ENCODE measurements at regions not wholly inside any gene's neighbourhood (a gene's known extent, or its start where the extent isn't known, plus 50 kb on each side); places are given as distances from the start of the nearest gene placed in this dataset.

DNA sequence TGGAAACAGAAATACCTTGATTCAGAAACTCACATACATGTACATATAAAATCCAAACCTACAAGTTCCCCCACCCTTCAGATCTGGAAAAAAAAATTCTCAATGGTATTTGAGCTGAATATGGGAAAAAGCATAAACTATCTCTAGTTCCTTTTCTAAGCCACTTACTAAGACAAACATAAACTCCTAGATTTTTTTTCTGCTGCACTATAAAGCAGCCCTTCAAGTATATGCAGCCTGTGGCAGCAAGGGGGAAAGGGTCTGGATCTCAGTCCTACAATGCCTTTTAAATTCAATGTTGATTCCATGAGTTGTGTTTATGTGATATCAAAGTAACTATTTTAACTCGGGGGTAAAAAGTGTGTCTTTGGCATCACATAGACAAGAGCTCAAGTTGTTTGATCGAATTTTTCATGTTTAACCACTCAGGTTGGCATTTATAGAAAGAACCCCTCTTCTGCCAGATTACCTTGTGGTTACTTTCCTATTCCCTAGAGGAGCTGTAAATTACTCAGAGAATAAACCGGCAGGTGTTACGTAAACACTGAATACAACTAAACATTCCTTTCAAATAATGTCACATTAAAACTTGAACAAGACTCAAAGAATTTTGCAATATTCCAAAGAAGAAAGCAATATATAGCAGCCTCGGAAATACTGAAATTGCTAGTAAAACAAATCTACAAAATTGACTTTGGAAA lies 91.8 kb upstream of the FER start:
- Histone ChIP-seq H3K27ac (ENCODE audit: insufficient read depth, low read depth, low read length) (no peak overlapping the region), H3K79me2 (ENCODE audit: control insufficient read depth, insufficient read depth, low read length) (no peaks in the 10 kb centered on the region), H3K9me1 (replicated peaks; ENCODE audit: control insufficient read depth, extremely low read depth, insufficient read depth, low read length) (no peaks in the 10 kb centered on the region), H3K9ac (replicated peaks; ENCODE audit: extremely low read depth, insufficient read depth, low read length) (no peak overlapping the region), H3K4me1 (ENCODE audit: control insufficient read depth, extremely low read depth, insufficient read depth, low read length) (peaks cover 28% of the 10 kb centered on the region), H3K9me3 (replicated peaks; ENCODE audit: control insufficient read depth, insufficient read depth, low read length) (no peaks in the 10 kb centered on the region), H3K4me2 (ENCODE audit: insufficient read depth, low read length) (no peak overlapping the region), H3K4me3 (replicated peaks in 1 of 3; ENCODE audit: insufficient read depth in 1 of 3, low read depth in 1 of 3, low read length in 3 of 3) (no peak overlapping the region), H3K27me3 (ENCODE audit: control insufficient read depth in 2 of 2, insufficient read depth in 2 of 2, low read length in 2 of 2) (no peaks in the 10 kb centered on the region), H3K36me3 (ENCODE audit: control insufficient read depth in 2 of 2, extremely low read depth in 1 of 2, insufficient read depth in 2 of 2, low read length in 2 of 2) (no peaks in the 10 kb centered on the region), H4K20me1 (replicated peaks; ENCODE audit: control insufficient read depth, extremely low read depth, insufficient read depth, low read length) (no peaks in the 10 kb centered on the region), H2AFZ (ENCODE audit: low read depth, low read length) (no peak overlapping the region)
- CTCF ChIA-PET: interaction anchor here (1.4 to 1.6 kb wide), 2 partner anchors 14 to 72 kb away, joined by 4 to 5 read pairs; no protein-coding TSS in a partner anchor
- DNase-seq (ENCODE audit: low read depth, low spot score) (no peak), FAIRE-seq (no peak)
- intact Hi-C loops (cut with micrococcal nuclease): no loop called here
- TF ChIP-seq, protein P1, sequence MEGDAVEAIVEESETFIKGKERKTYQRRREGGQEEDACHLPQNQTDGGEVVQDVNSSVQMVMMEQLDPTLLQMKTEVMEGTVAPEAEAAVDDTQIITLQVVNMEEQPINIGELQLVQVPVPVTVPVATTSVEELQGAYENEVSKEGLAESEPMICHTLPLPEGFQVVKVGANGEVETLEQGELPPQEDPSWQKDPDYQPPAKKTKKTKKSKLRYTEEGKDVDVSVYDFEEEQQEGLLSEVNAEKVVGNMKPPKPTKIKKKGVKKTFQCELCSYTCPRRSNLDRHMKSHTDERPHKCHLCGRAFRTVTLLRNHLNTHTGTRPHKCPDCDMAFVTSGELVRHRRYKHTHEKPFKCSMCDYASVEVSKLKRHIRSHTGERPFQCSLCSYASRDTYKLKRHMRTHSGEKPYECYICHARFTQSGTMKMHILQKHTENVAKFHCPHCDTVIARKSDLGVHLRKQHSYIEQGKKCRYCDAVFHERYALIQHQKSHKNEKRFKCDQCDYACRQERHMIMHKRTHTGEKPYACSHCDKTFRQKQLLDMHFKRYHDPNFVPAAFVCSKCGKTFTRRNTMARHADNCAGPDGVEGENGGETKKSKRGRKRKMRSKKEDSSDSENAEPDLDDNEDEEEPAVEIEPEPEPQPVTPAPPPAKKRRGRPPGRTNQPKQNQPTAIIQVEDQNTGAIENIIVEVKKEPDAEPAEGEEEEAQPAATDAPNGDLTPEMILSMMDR (IDR thresholded peaks at IDR 0.05; ENCODE audit: extremely low read depth in 1 of 2, insufficient read depth in 1 of 2, low read depth in 1 of 2, low read length in 2 of 2): no peak
- TF ChIP-seq JUN (IDR thresholded peaks at IDR 0.05; ENCODE audit: borderline replicate concordance, insufficient read depth, insufficient read length, low read depth) (no peak), POLR2A (IDR thresholded peaks at IDR 0.05; ENCODE audit: low read depth, low read length) (no peak), FOS (IDR thresholded peaks at IDR 0.05; ENCODE audit: borderline replicate concordance, insufficient read depth, low read length) (no peak), GATA2 (IDR thresholded peaks at IDR 0.05; ENCODE audit: insufficient read depth, insufficient read length, low read depth, low read length) (no peak), EZH2 (IDR thresholded peaks at IDR 0.05; ENCODE audit: borderline replicate concordance, low read depth, low read length, severe bottlenecking) (no peak), MAX (IDR thresholded peaks at IDR 0.05; ENCODE audit: insufficient read depth, insufficient read length) (no peak), POLR2AphosphoS5 (IDR thresholded peaks at IDR 0.05; ENCODE audit: insufficient read depth, low read depth, low read length) (no peak), MYC (IDR thresholded peaks at IDR 0.05; ENCODE audit: low read depth, low read length) (no peak)
- no TSS peak for BruUV-seq (replicated peaks)
- POLR2A ChIA-PET: no interaction called here
- dilution Hi-C loops (cut with MboI; ENCODE audit: extremely low pct_ligation_motif_present, low sequenced_read_pairs): no loop called here

Data from endothelial cell of umbilical vein (primary cell).